GM20000 (cell line): ENCODE measurements at regions not wholly inside any gene's neighbourhood (a gene's known extent, or its start where the extent isn't known, plus 50 kb on each side); places are given as distances from the start of the nearest gene placed in this dataset.

Experiments used
- DNase-seq: peaks from one replicate; pipeline ENCODE4 v3.0.0; 2012; ENCODE audit warnings: low spot score
- CTCF ChIP-seq: IDR thresholded peaks from 2 replicates; pipeline ENCODE4 v1.5.1; 2012; ENCODE audit warnings: mild to moderate bottlenecking, control low read depth; ENCODE audit errors: extremely low read depth, missing control alignments

DNA sequence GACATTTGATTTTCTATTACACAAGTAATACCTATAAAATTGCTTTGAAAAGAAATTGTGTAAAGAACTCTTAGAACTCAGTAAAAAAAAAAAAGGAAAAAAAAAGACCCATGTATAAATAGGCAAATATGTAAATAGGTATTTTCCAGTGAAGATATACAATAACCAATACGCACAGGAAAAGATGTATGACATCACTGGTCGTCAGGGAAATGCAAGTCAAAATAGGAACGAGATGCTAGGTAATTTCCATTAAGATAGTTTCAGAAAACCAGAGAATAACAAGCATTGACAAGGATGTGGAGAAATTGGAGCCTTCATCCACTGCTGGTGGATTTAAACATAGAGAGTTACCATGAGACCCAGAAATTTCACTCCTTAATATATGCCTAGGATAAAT, 708.8 kb downstream of the MTRR start:
- TF ChIP-seq CTCF: no peak
- DNase-seq: peak; percentile 7

DNA sequence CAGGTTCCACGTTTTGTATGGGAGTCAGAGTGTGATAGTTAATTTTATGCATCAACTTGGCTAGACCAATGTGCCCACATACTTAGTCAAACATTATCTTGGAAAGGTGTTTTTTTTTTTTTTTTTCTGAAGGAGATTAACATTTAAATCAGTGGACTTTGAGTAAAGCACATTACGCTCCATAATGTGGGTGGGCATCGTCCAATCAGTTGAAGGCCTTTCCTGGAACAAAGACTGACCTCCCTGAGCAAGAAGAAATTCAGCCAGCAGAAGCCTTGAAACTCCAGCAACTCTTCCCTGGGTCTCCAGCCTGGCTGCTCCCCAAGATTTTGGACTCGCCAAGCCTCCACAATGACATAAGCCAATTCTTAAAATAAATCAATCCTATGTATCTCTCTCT, 711.4 kb downstream of the MTRR start:
- no peak for DNase-seq
- TF ChIP-seq CTCF: no peak

DNA sequence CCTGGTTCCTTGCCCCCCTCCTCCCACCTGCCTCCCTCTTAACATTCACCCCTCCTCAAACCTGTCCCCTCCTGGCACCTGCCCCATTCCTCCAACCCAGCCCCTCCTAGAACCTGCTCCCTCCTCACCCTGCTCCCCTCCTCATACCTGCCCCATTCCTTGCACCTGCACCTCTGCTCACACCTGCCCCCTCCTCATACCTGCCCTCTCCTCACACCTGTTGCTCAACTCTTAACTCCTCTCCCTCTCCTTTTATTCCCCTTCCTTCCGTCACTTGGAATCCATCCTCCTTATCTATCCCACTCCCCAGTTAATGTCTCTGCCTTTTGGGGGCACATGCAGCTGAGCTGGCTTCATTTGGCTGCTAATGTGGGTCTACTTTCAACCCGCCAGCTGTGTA, 712.1 kb downstream of the MTRR start:
- no peak for TF ChIP-seq CTCF
- DNase-seq: no peak

- no peak for DNase-seq
- no peak for TF ChIP-seq CTCF
Observed at GRCh38 chr5:8585230-8586018, 716.5 kb downstream of the MTRR start.

DNA sequence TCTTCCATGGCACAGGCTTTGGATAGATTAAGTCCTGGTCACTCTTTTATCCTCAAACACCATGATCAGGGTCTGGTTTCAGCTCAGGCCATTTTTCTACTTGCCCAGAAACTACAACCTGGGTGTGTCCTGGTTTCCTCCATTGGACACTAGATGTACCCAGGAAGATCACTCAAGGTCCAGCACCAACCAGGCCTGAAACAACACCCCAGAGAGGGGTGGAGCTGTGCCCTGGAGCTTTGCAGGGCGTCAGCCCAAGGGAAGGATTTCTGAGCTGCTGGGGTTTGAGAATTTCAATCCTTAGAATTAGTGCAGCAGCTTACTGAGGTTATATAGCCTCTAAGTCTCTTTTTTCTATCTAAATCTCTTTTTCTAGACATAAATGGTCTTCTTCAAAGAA, 722.0 kb downstream of the MTRR start:
- no peak for DNase-seq
- no peak for TF ChIP-seq CTCF

GRCh38 chr5:8598356-8598755, 729.4 kb downstream of the MTRR start:
- no peak for TF ChIP-seq CTCF
- DNase-seq: no peak

DNA sequence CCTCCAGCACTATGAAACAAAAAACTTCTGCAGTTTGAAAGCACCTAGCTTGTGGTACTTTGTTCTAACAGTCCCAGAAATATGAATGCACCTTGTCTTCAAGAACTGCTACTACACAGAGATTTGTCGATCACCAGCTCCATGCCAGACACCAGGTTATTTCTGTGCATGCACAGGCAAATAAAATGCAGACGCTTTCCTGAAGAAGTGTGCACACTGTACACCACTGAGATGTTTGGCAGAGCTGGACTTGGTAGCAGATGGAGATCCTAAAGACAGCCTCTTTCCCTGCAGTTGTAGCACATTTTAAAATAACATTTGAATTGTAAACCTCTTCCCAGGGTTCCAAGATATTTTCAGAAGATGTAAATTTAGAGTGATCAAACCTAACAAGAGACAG, 730.0 kb downstream of the MTRR start:
- TF ChIP-seq CTCF: no peak

More for the DNA sequence above, 730.0 kb downstream of the MTRR start:
- DNase-seq: no peak
